HG02759 (cell line): ENCODE measurements at regions not wholly inside any gene's neighbourhood (a gene's known extent, or its start where the extent isn't known, plus 50 kb on each side); places are given as distances from the start of the nearest gene placed in this dataset.
A peak's percentile ranks its signal among the peaks of the same experiment; 100 is the strongest.
"Not testable (repeated sequence)": the region's sequence is repeated elsewhere in the genome, so short reads cannot be mapped to it uniquely, and the experiment has no call there.

Experiments used
- ATAC-seq: cut with Tn5 transposase; IDR thresholded peaks from one replicate; pipeline ENCODE4 v1.9.1; 2021; ENCODE audit warnings: mild to moderate bottlenecking, moderate library complexity; ENCODE audit not compliant: unreplicated experiment

DNA sequence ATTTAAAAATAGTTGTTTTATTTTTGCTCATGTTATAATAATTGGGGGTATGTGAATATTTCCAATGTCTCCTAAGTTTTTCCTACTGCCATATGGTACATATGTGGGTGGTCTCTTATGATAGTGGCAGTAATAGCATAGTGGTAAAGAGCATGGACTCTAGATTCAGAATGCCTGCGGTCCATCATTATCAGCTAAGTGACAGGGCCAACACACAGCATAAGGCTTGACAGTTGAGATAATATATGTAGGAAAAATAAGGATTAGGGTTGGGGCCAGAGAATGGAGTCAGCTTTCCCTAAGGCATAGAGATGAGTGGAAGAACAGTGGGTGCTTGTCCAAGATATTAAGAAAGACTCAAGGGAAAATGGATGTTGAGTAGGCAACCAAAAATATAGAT, 2707.5 kb downstream of the PCDH7 start:
- no peak for ATAC-seq

DNA sequence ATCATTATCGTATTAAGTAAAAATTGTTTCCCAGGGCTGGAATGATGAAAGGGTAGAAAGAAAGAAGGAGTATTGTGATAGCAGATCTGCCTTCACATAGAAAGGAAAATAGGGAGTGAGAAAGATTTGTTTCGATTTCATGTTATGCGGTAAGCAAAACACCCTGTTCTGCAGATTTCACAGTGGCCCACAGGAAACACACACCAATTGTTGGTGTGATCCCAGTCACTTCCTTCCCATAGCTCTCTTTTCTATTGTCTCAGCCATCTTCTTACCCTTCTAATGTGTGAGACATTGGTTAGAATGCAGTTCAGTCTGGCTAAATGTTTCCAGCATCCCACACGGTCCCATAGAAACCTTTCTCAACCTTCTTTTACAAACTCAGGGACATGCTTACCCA, 2709.8 kb downstream of the PCDH7 start:
- ATAC-seq, result no peak

DNA sequence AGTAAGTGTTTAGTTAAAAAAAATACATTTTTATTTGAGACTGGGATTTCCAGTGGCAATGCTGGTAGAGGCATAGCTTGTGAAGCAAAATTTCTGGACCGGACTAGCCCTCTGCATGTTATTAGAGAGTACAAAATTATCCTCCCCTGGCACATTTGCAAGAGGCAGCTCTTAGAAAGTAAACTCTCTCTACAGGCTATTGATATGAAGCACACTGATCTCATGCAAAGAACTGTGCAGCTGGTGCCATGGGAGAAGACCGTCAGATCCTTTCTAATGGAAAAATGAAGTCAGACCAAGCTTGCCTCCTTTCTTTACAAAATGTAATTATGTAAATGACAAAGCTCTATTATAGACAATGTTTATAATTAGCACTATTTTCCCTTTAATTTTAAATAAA, 2717.2 kb downstream of the PCDH7 start:
- no peak for ATAC-seq

DNA sequence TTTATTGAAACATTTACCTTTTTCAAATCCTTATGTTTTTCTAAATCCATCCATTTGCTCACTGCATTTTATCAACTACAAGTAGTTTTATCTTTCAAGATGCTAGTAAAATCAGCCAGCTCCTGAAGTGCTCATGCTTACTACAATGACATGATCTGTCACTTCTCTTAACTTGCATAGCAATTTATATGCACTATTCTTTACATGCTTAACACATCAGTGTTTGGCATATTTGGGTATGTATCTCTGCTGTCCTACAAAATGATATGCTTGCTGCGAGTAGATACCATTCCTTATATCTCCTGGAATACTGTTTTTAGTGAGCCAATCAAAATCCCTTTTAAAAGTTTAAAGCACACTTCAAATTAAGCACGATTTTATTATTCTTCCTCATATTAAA, 2726.8 kb downstream of the PCDH7 start:
- no peak for ATAC-seq

DNA sequence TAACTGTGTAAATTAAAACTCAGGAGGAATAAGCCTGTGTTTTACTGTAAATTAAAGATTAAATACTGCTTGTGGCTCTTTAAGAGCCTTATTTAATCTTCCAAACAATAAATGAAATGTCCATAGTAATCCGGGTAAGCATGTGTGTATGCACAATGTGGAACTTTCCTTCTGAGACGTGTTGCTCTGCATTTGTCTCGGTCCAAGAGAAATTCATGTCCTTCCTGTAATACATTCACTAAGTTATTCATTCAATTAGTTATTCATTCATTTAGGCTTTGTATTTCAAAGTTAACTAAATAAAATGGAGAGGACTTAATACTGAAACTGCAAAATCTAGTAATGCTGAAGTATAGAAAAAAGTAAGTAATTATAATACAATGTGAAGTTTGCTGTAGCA, 2728.8 kb downstream of the PCDH7 start:
- no peak for ATAC-seq

DNA sequence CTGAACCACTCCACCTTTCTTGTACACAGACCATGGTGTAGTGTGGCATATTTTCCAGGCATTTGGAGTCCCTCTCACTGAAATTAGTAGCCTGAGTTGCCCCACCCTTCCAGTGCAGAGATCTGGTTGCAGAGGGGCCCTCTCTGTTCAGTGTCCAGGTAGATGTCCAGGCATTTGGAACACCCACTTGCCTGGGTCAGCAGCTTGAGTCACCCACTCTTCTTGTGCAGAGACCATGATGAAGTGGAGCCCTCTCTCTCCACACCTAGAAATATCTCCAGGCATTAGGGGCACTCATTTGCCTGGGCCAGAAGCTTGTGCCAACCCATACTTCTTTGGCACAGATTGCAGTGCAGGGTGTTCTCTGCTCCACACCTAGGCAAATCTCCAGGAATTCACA, 2733.3 kb downstream of the PCDH7 start:
- ATAC-seq, result no peak

DNA sequence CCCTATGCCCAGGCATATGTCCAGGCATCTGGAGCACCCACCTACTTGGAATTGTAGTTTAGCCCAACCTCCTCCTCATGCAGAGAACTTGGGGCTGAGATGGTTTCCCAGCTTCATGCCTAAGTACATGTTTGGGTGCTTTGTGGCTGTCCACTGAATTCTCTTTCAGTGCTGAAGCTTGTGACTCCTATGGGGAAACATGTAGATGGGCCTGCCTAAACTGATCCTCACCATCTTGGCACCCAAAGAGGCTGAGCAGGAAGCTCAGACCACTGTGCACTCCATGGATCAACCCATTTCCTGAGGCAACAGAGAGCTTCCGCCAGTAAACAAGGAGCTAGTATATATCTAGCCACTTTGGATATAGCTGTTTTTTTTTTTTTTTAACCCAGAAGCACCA, 2733.7 kb downstream of the PCDH7 start:
- ATAC-seq, result no peak

DNA sequence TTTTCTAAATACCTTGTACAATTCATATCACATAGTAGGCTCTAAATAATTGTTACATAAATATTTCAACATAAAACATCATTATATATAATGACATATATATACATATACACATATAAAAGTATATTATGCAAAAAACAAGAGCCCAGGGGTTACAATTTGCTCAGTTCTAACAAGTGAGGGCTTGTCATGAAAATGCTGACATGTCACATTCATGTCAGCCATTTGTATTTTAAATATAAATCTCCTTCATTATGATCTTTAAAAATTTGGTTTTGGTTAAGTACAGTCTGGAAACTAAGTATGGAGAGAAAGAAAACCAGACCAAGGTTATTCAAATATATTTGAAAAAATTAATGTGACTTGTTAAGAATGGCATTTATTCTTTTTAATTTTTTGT, 2745.4 kb downstream of the PCDH7 start:
- no peak for ATAC-seq

DNA sequence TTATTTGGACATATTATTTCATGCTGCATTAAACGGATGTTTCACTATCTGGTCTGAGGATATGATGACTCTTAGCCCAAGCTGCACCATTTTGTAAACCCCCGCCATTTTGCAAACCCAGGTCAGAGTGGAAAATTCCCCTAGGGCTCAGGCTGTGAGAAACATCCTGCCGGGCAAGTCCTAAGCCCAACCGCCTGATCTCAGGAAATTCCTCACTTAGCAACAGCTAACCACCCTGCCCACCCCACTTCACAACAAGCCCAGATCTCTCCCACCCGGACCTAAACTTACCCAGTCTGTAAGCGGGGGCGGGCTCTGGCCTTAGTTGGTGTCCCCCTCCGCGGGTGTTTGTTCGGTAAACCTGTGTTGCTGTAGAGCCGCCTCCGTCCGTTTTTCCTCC, 2747.1 kb downstream of the PCDH7 start:
- ATAC-seq, result no peak

DNA sequence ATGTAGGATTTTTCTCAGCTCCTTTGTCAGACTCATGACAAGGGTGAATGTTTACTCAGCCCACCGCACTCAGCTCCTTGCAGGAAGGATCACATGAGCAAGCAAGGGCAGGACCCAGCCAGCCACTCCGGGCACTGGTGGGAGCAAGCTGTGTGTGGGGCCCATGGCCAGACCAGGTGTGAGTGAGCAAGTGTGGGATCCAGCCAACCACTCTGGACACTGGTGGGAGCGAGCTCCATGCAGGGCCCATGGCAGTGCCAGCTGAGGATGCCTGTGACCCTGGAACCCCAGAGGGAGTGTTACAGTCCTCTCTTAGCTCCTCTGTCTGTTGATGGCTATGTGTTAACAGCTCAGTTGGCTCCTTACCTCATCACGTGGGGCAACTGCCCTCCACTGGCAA, 2750.6 kb downstream of the PCDH7 start:
- no peak for ATAC-seq

DNA sequence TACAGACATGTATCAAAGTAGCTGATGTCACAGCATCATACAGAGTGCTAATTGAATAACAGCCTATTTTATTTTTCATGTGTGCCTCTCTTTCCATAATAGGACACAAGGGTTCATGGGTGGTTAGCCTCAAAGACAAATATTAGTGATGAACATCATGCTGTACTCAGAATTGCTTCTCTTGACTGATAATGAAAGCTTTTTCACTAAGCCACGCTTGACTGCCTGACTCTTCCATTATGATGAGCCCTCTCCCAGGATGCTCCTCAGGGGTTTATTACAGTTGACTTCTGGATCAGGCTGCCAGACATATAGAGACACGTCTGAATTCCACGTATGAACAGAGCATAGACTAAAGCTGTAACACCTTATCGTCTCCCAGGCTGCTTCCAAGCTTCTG, 2757.5 kb downstream of the PCDH7 start:
- ATAC-seq, result no peak

DNA sequence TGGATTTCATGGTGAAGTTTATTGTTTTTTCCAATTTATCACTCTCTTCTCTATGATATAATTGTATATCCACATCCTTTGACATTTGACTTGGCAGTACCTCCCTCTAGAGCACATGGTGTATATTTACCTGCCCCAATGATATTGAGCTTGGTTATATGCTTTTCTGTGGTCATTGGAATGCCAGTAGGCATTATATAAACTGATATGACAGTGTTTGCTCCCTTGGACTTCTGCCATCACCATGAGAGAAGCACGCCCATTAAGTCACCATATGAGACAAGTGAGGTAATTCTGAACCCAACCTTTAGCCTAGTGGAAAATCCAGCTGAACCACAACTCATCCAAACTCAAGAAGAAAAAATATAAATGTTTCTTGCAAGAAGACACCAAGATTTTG, 2761.5 kb downstream of the ARAP2 start:
- ATAC-seq, result no peak

DNA sequence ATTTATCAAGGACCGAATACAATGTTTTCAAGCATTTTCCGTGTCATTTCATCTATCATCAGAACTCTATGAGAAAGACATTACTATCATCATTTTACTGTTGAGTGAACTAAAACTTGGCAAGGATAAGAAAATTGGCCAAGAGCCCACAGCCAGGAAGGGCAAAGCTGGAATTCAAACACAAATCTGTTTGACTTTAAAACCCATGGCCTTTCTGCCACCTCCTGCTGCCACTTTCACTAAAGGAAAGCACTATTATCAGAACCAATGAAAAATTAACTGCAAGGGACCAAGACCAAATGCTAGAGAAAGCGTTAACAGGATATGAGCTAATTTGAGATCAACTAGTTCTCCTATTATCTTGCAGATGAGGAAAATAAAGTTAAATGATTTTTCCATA, 2759.2 kb downstream of the ARAP2 start:
- no peak for ATAC-seq

DNA sequence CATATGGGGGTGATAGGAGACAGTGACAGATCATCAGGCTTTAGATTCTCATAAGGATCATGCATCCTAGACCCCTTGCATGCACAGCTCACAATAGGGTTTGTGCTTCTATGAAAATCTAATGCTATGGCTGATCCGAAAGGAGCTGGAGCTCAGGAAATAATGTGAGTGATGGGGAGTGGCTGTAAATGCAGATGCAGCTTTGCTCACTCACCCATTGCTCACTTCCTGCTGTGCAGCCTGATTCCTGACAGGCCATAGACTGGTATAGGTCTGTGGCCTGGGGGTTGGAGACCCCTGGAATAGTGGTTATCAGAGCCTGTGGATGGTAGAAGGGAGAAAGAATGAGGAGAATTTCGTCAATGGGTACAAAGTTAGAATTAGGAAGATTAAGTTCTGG, 2751.1 kb downstream of the ARAP2 start:
- no peak for ATAC-seq

DNA sequence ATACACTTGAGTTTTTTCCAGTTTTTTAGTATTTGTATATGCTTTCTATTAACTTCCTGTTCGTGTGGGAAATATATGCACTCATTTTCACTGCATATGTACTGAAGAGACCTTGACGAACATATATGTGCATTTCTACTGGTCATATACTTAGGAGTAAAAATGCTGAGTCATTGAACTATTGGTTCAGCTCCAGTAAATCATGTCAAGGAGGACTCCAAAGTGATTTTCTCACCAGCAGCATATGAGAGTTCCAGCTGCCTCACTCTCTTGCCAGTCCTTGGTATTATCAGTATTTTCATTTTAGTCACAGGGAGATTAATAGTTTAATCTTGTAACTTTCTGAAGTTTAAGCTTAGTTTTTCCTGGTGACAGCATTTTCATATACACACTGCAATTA, 2750.2 kb downstream of the ARAP2 start:
- no peak for ATAC-seq

DNA sequence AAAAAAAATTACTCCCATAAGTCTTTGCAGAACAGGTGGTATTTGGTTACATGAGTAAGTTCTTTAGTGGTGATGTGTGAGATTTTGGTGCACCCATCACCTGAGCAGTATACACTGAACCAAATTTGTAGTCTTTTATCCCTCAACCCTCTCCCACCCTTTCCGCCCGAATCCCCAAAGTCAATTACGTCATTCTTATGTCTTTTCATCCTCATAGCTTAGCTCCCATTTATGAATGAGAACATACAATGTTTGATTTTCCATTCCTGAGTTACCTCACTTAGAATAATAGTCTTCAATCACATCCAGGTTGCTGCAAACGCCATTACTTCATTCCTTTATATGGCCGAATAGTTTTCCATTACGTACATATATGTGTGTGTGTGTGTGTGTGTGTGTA, 2742.7 kb downstream of the ARAP2 start:
- not testable (repeated sequence) for ATAC-seq

DNA sequence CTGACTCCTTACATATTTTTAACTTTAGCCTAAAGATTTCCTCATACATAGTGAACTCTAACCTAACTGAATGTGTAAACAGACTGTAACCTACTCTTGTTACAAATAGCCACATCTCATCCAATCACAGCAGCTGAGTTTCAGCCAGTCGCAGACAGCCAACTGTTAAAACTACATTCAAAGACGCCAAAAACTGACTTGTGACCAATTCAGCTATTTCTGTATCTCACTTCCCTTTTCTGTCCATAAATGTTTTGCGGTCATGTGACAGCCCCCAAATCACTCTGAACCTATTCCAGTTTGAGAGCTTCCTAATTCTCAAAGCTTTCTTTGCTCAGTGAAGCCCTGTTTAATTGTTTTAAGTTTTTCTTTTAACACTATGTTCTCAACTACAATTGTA, 2731.9 kb downstream of the ARAP2 start:
- peak; percentile 84 for ATAC-seq

DNA sequence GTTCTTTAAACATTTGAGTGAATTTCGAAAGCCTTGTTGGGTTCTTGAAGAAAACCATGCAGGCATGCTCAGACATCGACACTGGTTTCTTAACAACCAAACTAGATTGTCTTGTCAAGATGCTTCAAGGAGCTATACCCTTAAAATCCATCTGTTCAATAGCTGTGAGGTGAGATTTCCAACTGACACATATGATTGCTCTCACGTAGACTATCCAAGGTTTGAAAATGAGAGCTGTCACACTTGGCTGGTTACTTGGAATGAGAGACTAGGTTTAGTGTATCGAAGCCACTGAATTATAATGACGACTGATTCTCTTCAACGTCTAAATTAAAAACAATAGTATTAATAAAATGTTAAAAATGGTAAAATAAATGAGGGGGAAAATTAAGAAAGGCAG, 2725.5 kb downstream of the ARAP2 start:
- no peak for ATAC-seq

DNA sequence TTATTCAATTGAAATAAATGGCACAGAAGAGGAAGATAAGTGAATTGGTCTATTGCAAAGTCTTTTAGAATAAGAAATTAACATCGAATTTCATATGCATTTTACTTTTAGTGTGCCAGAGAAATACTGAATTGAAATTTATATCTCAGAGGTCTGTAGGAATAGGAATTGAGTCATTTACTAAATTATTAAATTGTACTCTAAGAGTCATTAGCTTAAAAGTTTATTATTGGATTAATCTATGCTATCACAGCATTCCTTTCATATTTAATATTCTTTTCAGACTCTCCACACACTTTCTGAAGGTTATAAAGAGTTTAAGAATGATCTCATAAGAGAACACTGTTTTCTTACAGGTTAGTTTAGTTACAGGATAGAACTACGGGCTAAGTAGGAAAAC, 2711.5 kb downstream of the ARAP2 start:
- no peak for ATAC-seq

DNA sequence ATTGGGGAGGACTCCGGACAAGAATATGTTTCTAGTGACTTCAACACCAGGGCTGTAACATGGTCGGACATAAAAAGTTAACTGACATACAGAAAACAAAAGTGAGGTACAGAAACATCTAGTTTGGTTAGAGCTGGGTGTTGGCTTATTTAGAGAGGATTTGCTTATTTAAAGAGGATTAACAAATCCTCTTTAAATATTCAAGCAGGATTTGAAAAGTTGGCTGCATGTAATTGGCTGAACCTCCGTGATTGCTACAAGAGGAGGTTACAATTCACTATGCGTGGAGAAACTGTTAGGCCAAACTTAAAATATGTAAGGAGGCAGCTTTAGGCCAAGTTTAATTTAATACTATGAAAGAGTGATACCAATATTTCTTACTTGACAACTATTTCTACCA, 2707.4 kb downstream of the ARAP2 start:
- no peak for ATAC-seq

DNA sequence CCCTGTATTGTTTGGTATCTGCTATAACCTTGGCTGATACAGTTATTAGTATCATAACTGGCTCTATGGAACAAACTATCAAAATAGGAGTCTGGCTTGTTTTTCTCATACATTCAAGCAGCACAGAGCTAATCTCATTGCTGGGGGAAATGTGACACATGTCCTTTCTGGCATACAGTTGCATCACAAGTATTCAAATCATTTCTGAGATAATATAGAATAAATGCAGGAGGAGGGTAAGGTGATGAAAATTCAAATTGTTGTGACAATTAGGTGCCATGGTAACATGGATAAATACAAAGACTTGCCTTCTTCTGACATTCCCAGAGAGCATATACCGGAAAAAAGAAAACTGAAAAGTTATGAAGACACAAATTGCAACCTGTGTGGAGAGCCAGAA, 2706.8 kb downstream of the ARAP2 start:
- no peak for ATAC-seq

DNA sequence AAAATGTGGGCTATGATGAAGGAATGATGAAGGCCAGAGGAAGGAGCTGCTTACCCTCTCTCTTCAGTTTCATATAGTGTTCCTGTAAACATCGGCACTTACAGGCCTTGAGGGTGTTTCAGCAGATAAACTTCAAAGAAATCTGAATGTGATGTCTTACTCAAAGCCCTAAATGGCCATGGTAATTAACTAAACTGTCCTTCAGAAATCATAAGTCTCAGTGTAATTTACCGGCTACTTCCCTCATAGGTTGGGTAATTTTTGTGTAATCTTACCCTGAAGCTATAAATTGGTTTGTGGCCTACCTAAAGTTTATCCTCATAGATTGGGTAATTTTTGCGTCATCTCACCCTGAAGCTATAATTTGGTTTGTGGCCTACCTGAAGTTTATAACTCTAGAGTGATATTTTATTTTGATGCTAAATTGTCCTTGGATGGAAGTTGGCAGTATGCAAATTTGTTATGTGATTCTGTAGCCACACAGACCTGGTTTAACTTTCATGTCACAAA, 2700.3 kb downstream of the ARAP2 start:
- ATAC-seq, result no peak

DNA sequence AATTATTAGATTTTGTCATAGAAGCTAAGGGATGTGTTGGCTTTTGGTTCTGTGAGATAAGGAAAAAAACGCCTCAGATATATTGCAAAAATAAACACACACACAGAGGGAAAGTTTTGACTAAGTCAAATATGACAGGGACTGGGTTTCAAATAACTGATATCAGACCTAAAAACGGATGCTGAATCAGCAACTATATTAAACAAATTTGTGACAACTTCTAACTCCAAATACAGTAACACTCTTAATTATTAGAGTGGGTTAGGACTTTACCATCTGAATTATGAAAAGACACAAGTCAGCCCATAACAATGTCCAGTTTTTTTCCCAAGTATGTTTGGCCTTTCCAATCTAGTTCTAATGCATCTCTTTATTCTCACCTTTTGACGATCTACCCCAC, 2693.1 kb downstream of the ARAP2 start:
- no peak for ATAC-seq

DNA sequence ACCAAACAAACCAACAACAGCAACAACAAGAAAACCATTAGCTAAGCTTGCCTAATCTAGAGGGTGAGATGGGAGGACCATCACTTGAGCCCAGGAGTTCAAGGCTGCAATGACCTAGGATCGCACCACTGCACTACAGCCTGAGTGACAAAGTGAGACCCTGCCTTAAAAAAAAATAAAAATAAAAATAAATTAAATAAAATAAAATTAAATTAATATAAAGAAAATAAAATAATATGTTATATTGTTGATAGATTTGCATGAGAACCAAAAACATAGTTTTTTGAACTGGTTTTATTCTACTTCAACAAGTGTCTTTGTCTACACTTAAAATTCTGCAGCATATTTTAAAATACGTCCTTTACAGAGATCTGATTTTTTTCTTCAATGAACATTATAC, 2683.1 kb downstream of the ARAP2 start:
- no peak for ATAC-seq
